Activated CD4-positive, alpha-beta T cell treated with anti-CD3 and anti-CD28 coated beads, Interleukin-2, amount 50 U/mL, for 16 hours (primary cell): ENCODE measurements at regions not wholly inside any gene's neighbourhood (a gene's known extent, or its start where the extent isn't known, plus 50 kb on each side); places are given as distances from the start of the nearest gene placed in this dataset.

Experiments
- DNase-seq: peaks from one replicate; pipeline ENCODE4 v3.0.0-alpha.2; 2020

- DNase-seq: no peak
Measured at GRCh38 chr6:168154263-168154917, 75.4 kb upstream of the FRMD1 start.

- no peak for DNase-seq
Measured at GRCh38 chr6:168153553-168153952, 74.5 kb upstream of the FRMD1 start.

- DNase-seq: no peak
Measured at GRCh38 chr6:168152980-168153379, 74.0 kb upstream of the FRMD1 start.

- no peak for DNase-seq
Measured at GRCh38 chr6:168152306-168152963, 73.4 kb upstream of the FRMD1 start.

GRCh38 chr6:168150551-168151320, 71.7 kb upstream of the FRMD1 start:
- DNase-seq: no peak

- no peak for DNase-seq
Measured at GRCh38 chr6:168149015-168149414, 70.0 kb upstream of the FRMD1 start.

- no peak for DNase-seq
Measured at GRCh38 chr6:168148231-168148849, 69.3 kb upstream of the FRMD1 start.

- DNase-seq: no peak
Measured at GRCh38 chr6:168147205-168147738, 68.3 kb upstream of the FRMD1 start.

GRCh38 chr6:168145747-168146596, 67.0 kb upstream of the FRMD1 start:
- no peak for DNase-seq

GRCh38 chr6:168139121-168139520, 60.1 kb upstream of the FRMD1 start:
- no peak for DNase-seq

GRCh38 chr6:168138436-168138835, 59.4 kb upstream of the FRMD1 start:
- no peak for DNase-seq

GRCh38 chr6:168137024-168137423, 58.0 kb upstream of the FRMD1 start:
- DNase-seq: no peak

GRCh38 chr6:168136622-168137021, 57.6 kb upstream of the FRMD1 start:
- no peak for DNase-seq

- no peak for DNase-seq
Measured at GRCh38 chr6:168136001-168136400, 57.0 kb upstream of the FRMD1 start.

GRCh38 chr6:168134560-168135201, 55.7 kb upstream of the FRMD1 start:
- no peak for DNase-seq

- no peak for DNase-seq
Measured at GRCh38 chr6:168133687-168134559, 54.9 kb upstream of the FRMD1 start.

GRCh38 chr6:168133168-168133561, 54.2 kb upstream of the FRMD1 start:
- no peak for DNase-seq

GRCh38 chr6:168132531-168133167, 53.6 kb upstream of the FRMD1 start:
- peak; percentile 5 for DNase-seq

- DNase-seq: no peak
Measured at GRCh38 chr6:168131464-168132415, 52.7 kb upstream of the FRMD1 start.
